ENCODE measurements at regions not wholly inside any gene's neighbourhood (a gene's known extent, or its start where the extent isn't known, plus 50 kb on each side); places are given as distances from the start of the nearest gene placed in this dataset.

DNA sequence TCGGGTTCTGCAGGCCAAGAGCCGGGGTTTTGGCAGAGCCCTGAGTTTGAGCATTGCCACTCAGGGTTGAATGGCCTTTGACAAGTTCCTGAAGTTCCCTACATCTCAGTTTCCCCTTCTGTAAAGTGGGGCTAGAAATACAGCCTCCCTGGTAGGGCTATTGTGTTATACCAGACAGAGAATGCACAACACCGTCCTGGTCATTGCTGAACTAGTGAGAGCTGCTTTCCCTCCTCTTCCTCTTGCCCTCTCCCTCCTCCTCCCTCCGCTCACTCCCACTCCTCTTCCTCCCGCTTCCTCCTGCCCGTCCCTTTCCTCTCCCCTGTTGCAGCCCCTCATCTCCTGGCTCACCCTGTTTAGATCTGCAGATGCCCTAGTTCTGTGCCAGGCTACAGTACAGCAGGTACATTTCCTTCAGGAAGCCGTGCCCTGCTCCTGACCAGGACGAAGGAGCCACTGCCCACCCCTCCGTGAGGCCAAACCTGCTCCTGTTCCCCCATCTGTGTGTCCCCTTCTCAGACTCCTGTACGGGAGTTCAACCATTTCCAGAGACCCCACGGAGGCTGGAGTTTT, 91.5 kb upstream of the SHANK2 start:
- TF ChIP-seq CTCF (conservative IDR thresholded peaks at IDR 0.05; ENCODE audit: low read length) (peak; percentile 50; the same call in 1 of the 2 replicates), EZH2phosphoT487 (IDR thresholded peaks at IDR 0.05; ENCODE audit: borderline replicate concordance, low read depth, low read length) (no peak)
